Activated T-helper 17 cell treated with anti-CD3 and anti-CD28 coated beads, Interleukin-2, amount 50 U/mL, for 72 hours (primary cell): ENCODE measurements at regions not wholly inside any gene's neighbourhood (a gene's known extent, or its start where the extent isn't known, plus 50 kb on each side); places are given as distances from the start of the nearest gene placed in this dataset.

Experiments used
- ATAC-seq: fragments of 150-1000 bp; cut with Tn5 transposase; replicated peaks from 2 replicates; pipeline ENCODE4 v1.10.0; 2021; ENCODE audit warnings: mild to moderate bottlenecking, moderate library complexity
- H3K27ac Mint-ChIP-seq: one replicate; pipeline ENCODE4 v1.8.0; 2022; ENCODE audit warnings: mixed read lengths
- H3K27me3 Mint-ChIP-seq: one replicate; pipeline ENCODE4 v1.8.0; 2022; ENCODE audit warnings: mixed read lengths
- H3K36me3 Mint-ChIP-seq: one replicate; pipeline ENCODE4 v1.8.0; 2022; ENCODE audit warnings: low read depth, mild to moderate bottlenecking, mixed read lengths
- H3K4me1 Mint-ChIP-seq: one replicate; pipeline ENCODE4 v1.8.0; 2022; ENCODE audit warnings: mixed read lengths
- H3K4me3 Mint-ChIP-seq: one replicate; pipeline ENCODE4 v1.8.0; 2022; ENCODE audit warnings: mild to moderate bottlenecking, mixed read lengths
- H3K9me3 Mint-ChIP-seq: one replicate; pipeline ENCODE4 v1.8.0; 2022; ENCODE audit warnings: mixed read lengths

- no peaks in the 10 kb centered on the region for H3K9me3 Mint-ChIP-seq
- no peak overlapping the region for H3K4me3 Mint-ChIP-seq
- peaks cover 4% of the 10 kb centered on the region for H3K27me3 Mint-ChIP-seq
- no peak for ATAC-seq
- no peaks in the 10 kb centered on the region for H3K36me3 Mint-ChIP-seq
- H3K4me1 Mint-ChIP-seq = no peaks in the 10 kb centered on the region
- no peak overlapping the region for H3K27ac Mint-ChIP-seq
These were observed 155.5 kb upstream of the CACNA1E start for GRCh38 chr1:181327796-181328195.

GRCh38 chr1:181334724-181335123 lies 148.6 kb upstream of the CACNA1E start:
- Mint-ChIP-seq H3K36me3 (no peaks in the 10 kb centered on the region), H3K27ac (no peak overlapping the region), H3K9me3 (peaks cover 3% of the 10 kb centered on the region), H3K4me3 (no peak overlapping the region), H3K4me1 (no peaks in the 10 kb centered on the region), H3K27me3 (no peaks in the 10 kb centered on the region)
- ATAC-seq = no peak

- H3K4me3 Mint-ChIP-seq = no peak overlapping the region
- no peak overlapping the region for H3K27ac Mint-ChIP-seq
- no peaks in the 10 kb centered on the region for H3K4me1 Mint-ChIP-seq
- H3K27me3 Mint-ChIP-seq = no peaks in the 10 kb centered on the region
- peaks cover 3% of the 10 kb centered on the region for H3K9me3 Mint-ChIP-seq
- H3K36me3 Mint-ChIP-seq = no peaks in the 10 kb centered on the region
- no peak for ATAC-seq
These were observed 147.7 kb upstream of the CACNA1E start for GRCh38 chr1:181335631-181336030.

GRCh38 chr1:181341026-181341632 lies 142.2 kb upstream of the CACNA1E start:
- peaks cover 3% of the 10 kb centered on the region for H3K9me3 Mint-ChIP-seq
- no peak for ATAC-seq
- no peaks in the 10 kb centered on the region for H3K36me3 Mint-ChIP-seq
- no peak overlapping the region for H3K4me3 Mint-ChIP-seq
- H3K4me1 Mint-ChIP-seq = no peaks in the 10 kb centered on the region
- no peaks in the 10 kb centered on the region for H3K27me3 Mint-ChIP-seq
- H3K27ac Mint-ChIP-seq = no peak overlapping the region

GRCh38 chr1:181344091-181344490 lies 139.2 kb upstream of the CACNA1E start:
- ATAC-seq = no peak
- Mint-ChIP-seq H3K27me3 (no peaks in the 10 kb centered on the region), H3K4me1 (no peaks in the 10 kb centered on the region), H3K4me3 (no peak overlapping the region), H3K27ac (no peak overlapping the region), H3K36me3 (no peaks in the 10 kb centered on the region), H3K9me3 (no peaks in the 10 kb centered on the region)

GRCh38 chr1:181345146-181345545 lies 138.2 kb upstream of the CACNA1E start:
- Mint-ChIP-seq H3K9me3 (no peaks in the 10 kb centered on the region), H3K27me3 (no peaks in the 10 kb centered on the region), H3K27ac (no peak overlapping the region), H3K4me3 (no peak overlapping the region), H3K4me1 (no peaks in the 10 kb centered on the region), H3K36me3 (no peaks in the 10 kb centered on the region)
- ATAC-seq = no peak

- no peaks in the 10 kb centered on the region for H3K36me3 Mint-ChIP-seq
- peak; percentile 26 for ATAC-seq
- H3K9me3 Mint-ChIP-seq = no peaks in the 10 kb centered on the region
- no peak overlapping the region for H3K4me3 Mint-ChIP-seq
- no peaks in the 10 kb centered on the region for H3K27me3 Mint-ChIP-seq
- no peaks in the 10 kb centered on the region for H3K4me1 Mint-ChIP-seq
- no peak overlapping the region for H3K27ac Mint-ChIP-seq
These were observed 135.6 kb upstream of the CACNA1E start for GRCh38 chr1:181347495-181348390.

GRCh38 chr1:181349512-181349911 lies 133.8 kb upstream of the CACNA1E start:
- no peaks in the 10 kb centered on the region for H3K9me3 Mint-ChIP-seq

GRCh38 chr1:181350131-181350530 lies 133.2 kb upstream of the CACNA1E start:
- no peaks in the 10 kb centered on the region for H3K9me3 Mint-ChIP-seq
- H3K4me3 Mint-ChIP-seq = no peak overlapping the region
- no peak for ATAC-seq
- H3K36me3 Mint-ChIP-seq = no peaks in the 10 kb centered on the region
- H3K27me3 Mint-ChIP-seq = no peaks in the 10 kb centered on the region
- H3K4me1 Mint-ChIP-seq = no peaks in the 10 kb centered on the region
- no peak overlapping the region for H3K27ac Mint-ChIP-seq

More at GRCh38 chr1:181349512-181349911, 133.8 kb upstream of the CACNA1E start:
- H3K4me3 Mint-ChIP-seq = no peak overlapping the region
- H3K4me1 Mint-ChIP-seq = no peaks in the 10 kb centered on the region
- H3K36me3 Mint-ChIP-seq = no peaks in the 10 kb centered on the region
- H3K27ac Mint-ChIP-seq = no peak overlapping the region
- no peaks in the 10 kb centered on the region for H3K27me3 Mint-ChIP-seq
- no peak for ATAC-seq

GRCh38 chr1:181351740-181352139 lies 131.6 kb upstream of the CACNA1E start:
- no peak overlapping the region for H3K4me3 Mint-ChIP-seq
- no peaks in the 10 kb centered on the region for H3K36me3 Mint-ChIP-seq
- no peaks in the 10 kb centered on the region for H3K27me3 Mint-ChIP-seq
- H3K4me1 Mint-ChIP-seq = no peaks in the 10 kb centered on the region
- H3K27ac Mint-ChIP-seq = no peak overlapping the region
- no peaks in the 10 kb centered on the region for H3K9me3 Mint-ChIP-seq
- ATAC-seq = no peak

GRCh38 chr1:181352695-181353094 lies 130.6 kb upstream of the CACNA1E start:
- Mint-ChIP-seq H3K27ac (no peak overlapping the region), H3K4me1 (no peaks in the 10 kb centered on the region), H3K9me3 (no peaks in the 10 kb centered on the region), H3K4me3 (no peak overlapping the region), H3K36me3 (no peaks in the 10 kb centered on the region), H3K27me3 (no peaks in the 10 kb centered on the region)
- no peak for ATAC-seq

- no peak overlapping the region for H3K4me3 Mint-ChIP-seq
- no peaks in the 10 kb centered on the region for H3K36me3 Mint-ChIP-seq
- H3K27ac Mint-ChIP-seq = no peak overlapping the region
- no peaks in the 10 kb centered on the region for H3K9me3 Mint-ChIP-seq
- ATAC-seq = no peak
- no peaks in the 10 kb centered on the region for H3K4me1 Mint-ChIP-seq
- no peaks in the 10 kb centered on the region for H3K27me3 Mint-ChIP-seq
These were observed 129.8 kb upstream of the CACNA1E start for GRCh38 chr1:181353526-181353925.

- ATAC-seq = no peak
- Mint-ChIP-seq H3K27me3 (no peaks in the 10 kb centered on the region), H3K4me3 (no peak overlapping the region), H3K27ac (no peak overlapping the region), H3K36me3 (no peaks in the 10 kb centered on the region), H3K4me1 (no peaks in the 10 kb centered on the region), H3K9me3 (no peaks in the 10 kb centered on the region)
These were observed 128.5 kb upstream of the CACNA1E start for GRCh38 chr1:181354865-181355264.

- Mint-ChIP-seq H3K36me3 (no peaks in the 10 kb centered on the region), H3K4me1 (no peaks in the 10 kb centered on the region), H3K27me3 (no peaks in the 10 kb centered on the region), H3K9me3 (no peaks in the 10 kb centered on the region), H3K4me3 (no peak overlapping the region), H3K27ac (no peak overlapping the region)
- no peak for ATAC-seq
These were observed 126.6 kb upstream of the CACNA1E start for GRCh38 chr1:181356505-181357340.
